Mucosa of descending colon (tissue), 3 donors: ENCODE measurements at regions not wholly inside any gene's neighbourhood (a gene's known extent, or its start where the extent isn't known, plus 50 kb on each side); places are given as distances from the start of the nearest gene placed in this dataset.

Experiments used
- ATAC-seq: fragments of 200-7000 bp; cut with Tn5 transposase; one replicate; pipeline ENCODE4 v1.9.1; 2020; ENCODE audit warnings: mild to moderate bottlenecking, moderate library complexity
- DNase-seq, 3 donors: peaks; one replicate each; pipeline ENCODE4 v3.0.0-alpha.2; 2020
- H3K36me3 ChIP-seq: fragments of 200-600 bp; one replicate; pipeline ENCODE4 v1.8.0; 2021; ENCODE audit warnings: low read depth, mild to moderate bottlenecking
- H3K4me1 ChIP-seq: fragments of 200-600 bp; one replicate; pipeline ENCODE4 v1.8.0; 2021; ENCODE audit warnings: low read depth, mild to moderate bottlenecking
- H3K4me3 ChIP-seq: fragments of 200-600 bp; one replicate; pipeline ENCODE4 v1.8.0; 2021; ENCODE audit warnings: mild to moderate bottlenecking
- H3K9me3 ChIP-seq: fragments of 200-600 bp; one replicate; pipeline ENCODE4 v1.8.0; 2021; ENCODE audit warnings: mild to moderate bottlenecking
- intact Hi-C, 2 donors: fragments of 100-400 bp; cut with DNase I in 1 of 2; cut with micrococcal nuclease in 1 of 2; formaldehyde crosslinking; loops; one replicate each; pipeline versions ENCODE4 v1.11.0 to v1.11.1; 2022; cut with DNase I, micrococcal nuclease
- TF ChIP-seq, protein P1 (sequence below): fragments of 200-600 bp; IDR thresholded peaks from one replicate; pipeline ENCODE4 v1.8.0; 2022; ENCODE audit warnings: antibody characterized with exemption, mild to moderate bottlenecking
- donor health status: DM: no; HTN: no; CAD: no; lungs with moderate emphysema.
- donor health status: DM: no; HTN: no; CAD: no.
- donor health status: DM: no; HTN: yes; CAD: no.

DNA sequence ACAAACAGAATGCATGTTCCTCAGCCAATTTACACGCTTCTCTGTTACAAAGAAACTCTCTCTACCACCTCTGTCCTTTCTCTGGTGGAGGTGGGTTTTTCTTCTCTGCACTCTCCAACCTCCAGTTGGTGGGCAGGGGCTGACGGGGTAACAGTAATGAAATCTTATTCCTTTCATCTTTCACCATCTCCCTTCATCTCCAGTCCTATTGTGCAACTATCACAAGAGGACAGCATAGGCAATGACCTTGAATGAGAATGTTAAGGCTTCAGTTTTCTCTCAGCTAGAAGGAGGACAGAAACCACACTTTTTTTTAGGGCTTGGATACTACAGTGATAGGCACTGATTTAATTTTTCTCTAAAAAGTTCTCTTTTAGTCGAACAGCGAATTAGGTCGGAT, 81.7 kb upstream of the NEUROD1 start:
- no peak for ATAC-seq
- no peaks in the 10 kb centered on the region for H3K9me3 ChIP-seq
- no peaks in the 10 kb centered on the region for H3K4me1 ChIP-seq
- TF ChIP-seq, protein P1, sequence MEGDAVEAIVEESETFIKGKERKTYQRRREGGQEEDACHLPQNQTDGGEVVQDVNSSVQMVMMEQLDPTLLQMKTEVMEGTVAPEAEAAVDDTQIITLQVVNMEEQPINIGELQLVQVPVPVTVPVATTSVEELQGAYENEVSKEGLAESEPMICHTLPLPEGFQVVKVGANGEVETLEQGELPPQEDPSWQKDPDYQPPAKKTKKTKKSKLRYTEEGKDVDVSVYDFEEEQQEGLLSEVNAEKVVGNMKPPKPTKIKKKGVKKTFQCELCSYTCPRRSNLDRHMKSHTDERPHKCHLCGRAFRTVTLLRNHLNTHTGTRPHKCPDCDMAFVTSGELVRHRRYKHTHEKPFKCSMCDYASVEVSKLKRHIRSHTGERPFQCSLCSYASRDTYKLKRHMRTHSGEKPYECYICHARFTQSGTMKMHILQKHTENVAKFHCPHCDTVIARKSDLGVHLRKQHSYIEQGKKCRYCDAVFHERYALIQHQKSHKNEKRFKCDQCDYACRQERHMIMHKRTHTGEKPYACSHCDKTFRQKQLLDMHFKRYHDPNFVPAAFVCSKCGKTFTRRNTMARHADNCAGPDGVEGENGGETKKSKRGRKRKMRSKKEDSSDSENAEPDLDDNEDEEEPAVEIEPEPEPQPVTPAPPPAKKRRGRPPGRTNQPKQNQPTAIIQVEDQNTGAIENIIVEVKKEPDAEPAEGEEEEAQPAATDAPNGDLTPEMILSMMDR = no peak
- no peaks in the 10 kb centered on the region for H3K36me3 ChIP-seq
- intact Hi-C loops = no loop called here
- no peak for DNase-seq
- H3K4me3 ChIP-seq = no peak overlapping the region

DNA sequence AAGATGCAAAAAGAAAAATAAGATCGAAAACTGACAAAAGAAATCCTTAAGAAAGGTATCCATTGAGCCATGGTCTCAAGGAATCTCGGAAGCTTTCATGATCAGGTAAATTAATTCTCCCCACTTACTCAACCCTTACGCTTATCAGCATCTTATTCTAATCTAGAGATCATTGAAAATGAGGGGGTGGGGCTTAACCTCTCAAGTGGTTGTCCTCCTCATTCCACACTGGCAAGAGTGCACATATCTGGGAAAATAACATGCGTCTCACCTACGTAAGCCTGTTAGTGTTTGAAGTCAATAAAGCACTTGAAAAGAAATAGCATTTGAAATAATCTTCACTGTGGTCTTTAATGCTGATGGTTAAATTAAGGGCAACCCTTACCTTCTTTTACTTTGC, 82.5 kb upstream of the NEUROD1 start:
- DNase-seq (no peak), ATAC-seq (no peak)
- Histone ChIP-seq H3K4me1 (no peaks in the 10 kb centered on the region), H3K9me3 (no peaks in the 10 kb centered on the region), H3K4me3 (no peak overlapping the region), H3K36me3 (no peaks in the 10 kb centered on the region)
- TF ChIP-seq, protein P1 = no peak
- intact Hi-C loops = no loop called here

DNA sequence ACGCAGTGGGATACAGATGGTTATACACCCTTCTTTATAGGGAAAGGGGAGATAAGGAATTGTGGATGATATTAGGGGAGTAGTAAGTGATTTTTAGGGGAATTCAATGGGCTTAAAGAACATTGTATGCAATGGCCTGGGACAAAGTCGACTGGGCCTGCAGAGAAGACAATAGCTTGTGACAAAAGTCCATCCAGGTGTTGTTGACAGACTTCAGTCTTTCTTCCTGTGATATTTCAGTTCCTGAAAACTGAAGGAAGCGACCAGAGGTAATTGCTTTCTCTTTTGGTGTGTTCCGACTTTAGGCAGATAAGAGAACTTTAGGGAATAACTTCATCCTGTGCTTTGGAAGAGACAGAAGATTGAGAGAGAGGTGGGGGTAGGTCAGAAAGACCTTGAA, 83.1 kb upstream of the NEUROD1 start:
- Histone ChIP-seq H3K36me3 (no peaks in the 10 kb centered on the region), H3K4me1 (no peaks in the 10 kb centered on the region), H3K9me3 (no peaks in the 10 kb centered on the region), H3K4me3 (no peak overlapping the region)
- ATAC-seq = peak; percentile 66
- intact Hi-C loops = no loop called here
- TF ChIP-seq, protein P1 = no peak
- DNase-seq = no peak

DNA sequence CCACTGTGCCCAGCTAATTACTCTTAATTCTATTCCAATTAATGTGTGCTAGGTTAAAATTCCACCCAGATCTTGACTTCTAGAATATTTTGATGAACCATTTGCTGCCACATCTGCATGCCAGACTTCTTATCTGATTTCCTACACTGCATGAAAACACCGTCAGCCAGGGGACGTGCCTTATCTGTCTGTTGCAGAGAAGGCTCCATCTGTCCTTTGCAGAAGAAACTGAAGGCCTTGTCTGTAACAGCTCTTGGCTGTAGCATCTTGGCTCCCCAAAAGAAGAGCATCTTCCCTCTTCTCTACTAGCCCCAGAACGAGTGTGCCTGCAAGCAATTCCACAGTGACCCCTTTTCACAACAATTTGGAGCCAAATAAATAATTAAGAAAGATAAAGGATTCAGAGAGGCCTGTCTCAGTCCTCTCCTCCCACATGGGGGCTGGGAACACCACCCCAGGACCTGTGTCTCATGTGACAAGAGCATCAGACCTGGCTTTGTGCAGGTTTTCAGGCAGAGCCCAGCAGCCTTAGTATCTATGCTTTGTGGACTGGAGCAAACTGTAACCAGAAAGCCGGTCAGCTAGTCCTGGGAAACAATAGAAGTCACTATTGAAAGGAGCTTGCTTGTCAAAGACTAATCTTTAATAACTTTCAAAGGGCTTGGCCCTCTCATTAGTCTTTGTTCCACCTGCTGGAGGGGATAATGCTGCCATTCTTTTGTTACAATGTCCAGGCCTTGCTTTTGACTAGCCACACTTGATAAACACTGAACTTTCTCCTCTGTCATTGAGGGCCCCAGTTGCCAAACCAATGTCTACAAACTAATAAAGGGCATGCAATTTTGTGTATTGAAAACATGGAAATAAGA, 84.0 kb upstream of the NEUROD1 start:
- ATAC-seq = no peak
- no peaks in the 10 kb centered on the region for H3K36me3 ChIP-seq
- DNase-seq = no peak
- no peaks in the 10 kb centered on the region for H3K4me1 ChIP-seq
- intact Hi-C loops = no loop called here
- TF ChIP-seq, protein P1 = no peak
- H3K9me3 ChIP-seq = no peaks in the 10 kb centered on the region
- H3K4me3 ChIP-seq = no peak overlapping the region

DNA sequence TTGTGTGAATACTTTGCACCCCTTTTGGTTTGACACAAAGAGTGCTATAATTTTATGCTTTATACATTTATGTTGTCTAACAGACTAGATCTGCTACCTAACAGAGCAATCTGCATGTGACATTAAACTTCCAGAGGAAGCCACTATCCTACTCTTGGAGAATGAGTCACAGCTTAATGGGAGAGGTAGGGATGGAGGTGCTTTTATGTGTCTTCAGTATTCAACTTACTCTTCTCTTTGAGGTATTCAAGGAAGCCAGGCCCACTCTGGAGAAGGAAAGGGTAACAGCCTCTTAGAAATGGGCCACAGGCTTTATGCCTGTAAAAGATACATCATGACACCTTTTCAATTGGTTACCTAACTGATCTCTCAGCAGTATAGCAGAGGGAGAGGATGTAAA, 85.8 kb upstream of the NEUROD1 start:
- Histone ChIP-seq H3K36me3 (no peaks in the 10 kb centered on the region), H3K4me1 (no peaks in the 10 kb centered on the region), H3K9me3 (no peaks in the 10 kb centered on the region), H3K4me3 (no peak overlapping the region)
- TF ChIP-seq, protein P1 = no peak
- intact Hi-C loops = no loop called here
- no peak for DNase-seq
- ATAC-seq = no peak

DNA sequence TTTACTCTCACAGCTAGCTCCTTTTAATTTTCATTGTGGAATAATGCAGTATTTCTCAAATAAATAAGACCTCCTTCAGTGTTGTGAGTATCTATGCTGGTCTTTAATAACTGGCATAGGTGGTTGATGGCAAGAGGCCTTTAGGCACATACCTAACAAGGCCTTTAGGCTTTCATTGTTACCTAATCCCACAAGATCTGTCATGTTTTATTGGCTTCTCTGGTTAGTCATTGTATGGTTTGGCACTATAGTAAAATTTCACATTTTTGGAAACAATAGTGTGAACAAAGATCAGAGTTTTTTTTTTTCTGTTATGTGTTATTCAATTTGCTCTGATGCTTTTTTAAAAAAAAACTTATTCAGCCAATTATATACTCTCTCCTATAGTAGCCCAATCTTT, 89.8 kb upstream of the NEUROD1 start:
- TF ChIP-seq, protein P1 = no peak
- Histone ChIP-seq H3K9me3 (no peaks in the 10 kb centered on the region), H3K4me3 (no peak overlapping the region), H3K36me3 (no peaks in the 10 kb centered on the region), H3K4me1 (no peaks in the 10 kb centered on the region)
- intact Hi-C loops = no loop called here
- no peak for ATAC-seq
- no peak for DNase-seq
